H1 (cell line): ENCODE measurements at regions not wholly inside any gene's neighbourhood (a gene's known extent, or its start where the extent isn't known, plus 50 kb on each side); places are given as distances from the start of the nearest gene placed in this dataset.

Source experiments
- CTCF ChIA-PET: fragments of 300-600 bp; sonication (Branson Sonifier 250); formaldehyde crosslinking; loops from one replicate; lab custom pipeline; 2021; ENCODE audit not compliant: partially characterized antibody; lab: Charles Lee
- POLR2A ChIA-PET: fragments of 300-600 bp; sonication (Branson Sonifier 250); formaldehyde crosslinking; loops from one replicate; lab custom pipeline; 2021; ENCODE audit warnings: inconsistent platforms; ENCODE audit not compliant: partially characterized antibody; lab: Charles Lee
- DNase-seq, 2 experiments: peaks; one replicate each; pipeline versions ENCODE4 v3.0.0 to v3.0.0-alpha.2; 2010 to 2022; ENCODE audit warnings: low spot score in 2 of 2, low read depth in 1 of 2, mixed read lengths in 1 of 2
- FAIRE-seq: peaks from 2 replicates; lab custom pipeline; 2011; peaks lifted over from hg19 to GRCh38; lab: Jason Lieb, UNC
- H2AFZ ChIP-seq: 2 replicates; pipeline ENCODE4 v1.8.1; 2012; ENCODE audit warnings: low read length, inconsistent platforms
- H2AK5ac ChIP-seq: 2 replicates; pipeline ENCODE4 v1.6.1; 2013; ENCODE audit warnings: low read depth, low read length
- H2BK120ac ChIP-seq: replicated peaks from 2 replicates; pipeline ENCODE3; 2013; ENCODE audit warnings: low read depth, low read length, inconsistent platforms
- H2BK12ac ChIP-seq: 2 replicates; pipeline ENCODE4 v1.6.1; 2013; ENCODE audit warnings: low read depth, low read length
- H2BK15ac ChIP-seq: 2 replicates; pipeline ENCODE4 v1.6.1; 2013; ENCODE audit warnings: low read length
- H2BK20ac ChIP-seq: 2 replicates; pipeline ENCODE4 v1.6.1; 2013; ENCODE audit warnings: low read length
- H2BK5ac ChIP-seq: 2 replicates; pipeline ENCODE4 v1.6.1; 2013; ENCODE audit warnings: low read depth, low read length
- H3K14ac ChIP-seq: 2 replicates; pipeline ENCODE4 v1.6.1; 2013; ENCODE audit warnings: inconsistent platforms; ENCODE audit not compliant: insufficient read length
- H3K18ac ChIP-seq: 2 replicates; pipeline ENCODE4 v1.6.1; 2013; ENCODE audit warnings: low read length; ENCODE audit errors: extremely low read depth
- H3K23ac ChIP-seq: 2 replicates; pipeline ENCODE4 v1.6.1; 2013; ENCODE audit warnings: inconsistent platforms; ENCODE audit not compliant: insufficient read length
- H3K23me2 ChIP-seq: 2 replicates; pipeline ENCODE4 v1.6.1; 2013; ENCODE audit warnings: low read depth, low read length
- H3K27ac ChIP-seq: 2 replicates; pipeline ENCODE4 v1.6.1; 2011; ENCODE audit warnings: low read depth, low read length, inconsistent platforms
- H3K27me3 ChIP-seq, 4 experiments: replicated peaks in 1 of 4; 1 replicate in 1 of 4; 2 replicates in 3 of 4; pipeline versions ENCODE4 v1.6.1 to v1.8.1; 2011 to 2013; ENCODE audit warnings: low read length in 3 of 4, mild to moderate bottlenecking in 3 of 4, inconsistent platforms in 2 of 4, mixed read lengths in 2 of 4, moderate library complexity in 1 of 4; ENCODE audit not compliant: control insufficient read depth in 3 of 4, insufficient read depth in 3 of 4; ENCODE audit errors: extremely low read depth in 1 of 4
- H3K36me3 ChIP-seq, 4 experiments: 2 replicates each; pipeline versions ENCODE4 v1.6.1 to v1.8.1; 2011 to 2013; ENCODE audit warnings: mild to moderate bottlenecking in 4 of 4, low read length in 3 of 4, moderate library complexity in 2 of 4, control low read depth in 1 of 4, inconsistent platforms in 1 of 4; ENCODE audit not compliant: insufficient read depth in 4 of 4, control insufficient read depth in 2 of 4
- H3K4ac ChIP-seq: replicated peaks from 2 replicates; pipeline ENCODE3; 2013; ENCODE audit warnings: low read length, low read depth, mixed read lengths, inconsistent platforms; ENCODE audit not compliant: insufficient read length
- H3K4me1 ChIP-seq, 4 experiments: replicated peaks in 1 of 4; 1 replicate in 1 of 4; 2 replicates in 3 of 4; pipeline versions ENCODE4 v1.6.1 to v1.8.1; 2011 to 2013; ENCODE audit warnings: low read length in 3 of 4, inconsistent platforms in 2 of 4, mixed read lengths in 1 of 4; ENCODE audit not compliant: insufficient read depth in 4 of 4, control insufficient read depth in 3 of 4
- H3K4me2 ChIP-seq, 2 experiments: 2 replicates each; pipeline versions ENCODE4 v1.6.1 to v1.8.1; 2011 to 2013; ENCODE audit warnings: low read depth in 2 of 2, low read length in 2 of 2, control low read depth in 1 of 2, inconsistent platforms in 1 of 2, mild to moderate bottlenecking in 1 of 2; ENCODE audit not compliant: insufficient read depth in 1 of 2
- H3K4me3 ChIP-seq, 4 experiments: fragments of 200-600, 300-600 bp in 1 of 4; sonication (generic), shearing (Covaris generic), sonication (Bioruptor Twin) in 1 of 4; 2 replicates each; pipeline versions ENCODE4 v1.5.1 to v1.8.1; 2011 to 2016; ENCODE audit warnings: low read length in 4 of 4, low read depth in 3 of 4, control low read depth in 2 of 4, inconsistent platforms in 2 of 4, mild to moderate bottlenecking in 2 of 4, mixed read lengths in 1 of 4, moderate library complexity in 1 of 4; ENCODE audit not compliant: insufficient read depth in 2 of 4; ENCODE audit errors: extremely low read depth in 1 of 4
- H3K56ac ChIP-seq: replicated peaks from 2 replicates; pipeline ENCODE3; 2013; ENCODE audit warnings: low read depth, mild to moderate bottlenecking, mixed read lengths, low read length, inconsistent platforms; ENCODE audit not compliant: insufficient read length
- H3K79me1 ChIP-seq: 2 replicates; pipeline ENCODE4 v1.6.1; 2013; ENCODE audit warnings: low read depth, low read length, control low read depth
- H3K79me2 ChIP-seq, 2 experiments: 2 replicates each; pipeline versions ENCODE4 v1.6.1 to v1.8.1; 2012 to 2013; ENCODE audit warnings: low read length in 2 of 2, mild to moderate bottlenecking in 2 of 2, inconsistent platforms in 1 of 2; ENCODE audit not compliant: insufficient read depth in 2 of 2, control insufficient read depth in 1 of 2
- H3K9ac ChIP-seq, 4 experiments: replicated peaks in 1 of 4; 1 replicate in 1 of 4; 2 replicates in 3 of 4; pipeline versions ENCODE4 v1.6.1 to v1.8.1; 2011 to 2013; ENCODE audit warnings: low read depth in 3 of 4, low read length in 3 of 4, control low read depth in 2 of 4, mild to moderate bottlenecking in 2 of 4, moderate library complexity in 2 of 4, inconsistent platforms in 1 of 4; ENCODE audit errors: extremely low read depth in 1 of 4
- H3K9me3 ChIP-seq, 2 experiments: 2 replicates each; pipeline versions ENCODE4 v1.6.1 to v1.8.1; 2012 to 2013; ENCODE audit warnings: mild to moderate bottlenecking in 2 of 2, moderate library complexity in 2 of 2, control low read depth in 1 of 2, inconsistent platforms in 1 of 2, low read depth in 1 of 2, low read length in 1 of 2, mixed read lengths in 1 of 2; ENCODE audit not compliant: insufficient read depth in 2 of 2
- H4K20me1 ChIP-seq, 2 experiments: replicated peaks in 1 of 2; 2 replicates each; pipeline versions ENCODE3 to v1.8.1; 2011 to 2013; ENCODE audit warnings: inconsistent platforms in 2 of 2, low read length in 2 of 2, mild to moderate bottlenecking in 1 of 2; ENCODE audit not compliant: insufficient read depth in 2 of 2, control insufficient read depth in 1 of 2
- H4K5ac ChIP-seq: 2 replicates; pipeline ENCODE4 v1.6.1; 2013; ENCODE audit warnings: low read length, low read depth, mixed read lengths, inconsistent platforms; ENCODE audit not compliant: insufficient read length
- H4K8ac ChIP-seq: 2 replicates; pipeline ENCODE4 v1.8.0; 2013; ENCODE audit warnings: mild to moderate bottlenecking, moderate library complexity, low read length, inconsistent platforms; ENCODE audit not compliant: insufficient read depth; ENCODE audit errors: extremely low read depth
- H4K91ac ChIP-seq: replicated peaks from 2 replicates; pipeline ENCODE3; 2013; ENCODE audit warnings: low read length, mixed read lengths, inconsistent platforms; ENCODE audit not compliant: insufficient read length
- CBX5 ChIP-seq: fragments of 300-800, 300-1000 bp; sonication (generic); IDR thresholded peaks from 2 replicates; pipeline ENCODE4 v1.7.1; 2016; ENCODE audit warnings: antibody characterized with exemption, low read length, low read depth
- JUN ChIP-seq: IDR thresholded peaks from 2 replicates; pipeline ENCODE4 v1.6.1; 2011; ENCODE audit warnings: low read depth, mild to moderate bottlenecking, improper control_type of control experiment, low read length
- KDM4A ChIP-seq: IDR thresholded peaks from one replicate; pipeline ENCODE4 v1.7.1; 2012; ENCODE audit warnings: low read depth, mild to moderate bottlenecking, moderate library complexity, low read length, inconsistent platforms; ENCODE audit not compliant: severe bottlenecking
- MAFK ChIP-seq: IDR thresholded peaks from 2 replicates; pipeline ENCODE4 v1.6.1; 2012; ENCODE audit warnings: low read depth, mild to moderate bottlenecking, improper control_type of control experiment, low read length
- MAX ChIP-seq: IDR thresholded peaks from 2 replicates; pipeline ENCODE4 v1.6.1; 2012; ENCODE audit warnings: inconsistent platforms
- POLR2AphosphoS5 ChIP-seq: IDR thresholded peaks from 2 replicates; pipeline ENCODE4 v1.6.1; 2011; ENCODE audit warnings: low read depth, low read length
- RFX5 ChIP-seq: IDR thresholded peaks from 2 replicates; pipeline ENCODE4 v1.6.1; 2011; ENCODE audit warnings: low read depth, low read length, improper control_type of control experiment, borderline replicate concordance
- WGBS, 2 experiments: shearing (Covaris generic) in 1 of 2; methylation state at CpG; one replicate each; pipeline versions ENCODE4 v1.1.6 to v1.1.7; 2013 to 2015; ENCODE audit warnings: low lambda C conversion rate in 2 of 2, mixed read lengths in 2 of 2, inconsistent platforms in 1 of 2, low coverage in 1 of 2, missing lambda C conversion rate in 1 of 2; ENCODE audit not compliant: insufficient replicate concordance in 2 of 2, insufficient coverage in 1 of 2, insufficient read length in 1 of 2; ENCODE audit errors: extremely low coverage in 1 of 2, missing lambda C conversion rate in 1 of 2; 5-methylcytosine and 5-hydroxymethylcytosine counted together

- Histone ChIP-seq H2BK5ac (no peak overlapping the region), H3K4me3 (no peak overlapping the region), H3K9ac (no peak overlapping the region), H2BK15ac (no peak overlapping the region), H3K79me2 (no peaks in the 10 kb centered on the region), H4K5ac (no peak overlapping the region), H3K18ac (no peak overlapping the region), H3K79me1 (no peaks in the 10 kb centered on the region), H3K4me1 (peaks cover 0 to 2% (median 0%) of the 10 kb centered on the region in 4 experiments; a peak in 1 of 7 replicates), H3K36me3 (no peaks in the 10 kb centered on the region), H3K23me2 (no peaks in the 10 kb centered on the region), H3K56ac (no peak overlapping the region), H4K8ac (no peak overlapping the region), H4K91ac (no peak overlapping the region), H3K27me3 (no peaks in the 10 kb centered on the region), H3K4me2 (no peak overlapping the region), H3K4ac (no peak overlapping the region), H4K20me1 (no peaks in the 10 kb centered on the region), H2AFZ (no peak overlapping the region), H2BK20ac (no peak overlapping the region), H2BK120ac (no peak overlapping the region), H3K23ac (no peak overlapping the region), H2AK5ac (no peak overlapping the region), H3K14ac (no peak overlapping the region), H2BK12ac (no peak overlapping the region), H3K9me3 (no peaks in the 10 kb centered on the region), H3K27ac (no peak overlapping the region)
- ChIA-PET POLR2A (no interaction called here), CTCF (interaction anchor here (1.2 to 1.9 kb wide), 3 partner anchors 13 to 52 kb away, joined by 3 to 12 read pairs (median 5); no protein-coding TSS in a partner anchor)
- TF ChIP-seq JUN: no peak
- TF ChIP-seq MAFK: no peak
- no peak for TF ChIP-seq RFX5
- TF ChIP-seq MAX: no peak
- TF ChIP-seq KDM4A: no peak
- no peak for TF ChIP-seq POLR2AphosphoS5
- TF ChIP-seq CBX5: no peak
- DNase-seq (no peak), FAIRE-seq (no peak)
- 91% methylated on average over 3 of the region's 3 CpGs; no CpG with 5 or more reads in 1 of the 2 experiments for WGBS, 2 experiments
Measured at GRCh38 chr2:183242937-183243336, 118.7 kb downstream of the NUP35 start.
